Activated CD4-positive, CD25-positive, alpha-beta regulatory T cell treated with anti-CD3 and anti-CD28 coated beads, Interleukin-2, amount 50 U/mL, for 72 hours (primary cell): ENCODE measurements at regions not wholly inside any gene's neighbourhood (a gene's known extent, or its start where the extent isn't known, plus 50 kb on each side); places are given as distances from the start of the nearest gene placed in this dataset.
"Not testable (repeated sequence)": the region's sequence is repeated elsewhere in the genome, so short reads cannot be mapped to it uniquely, and the experiment has no call there.

Experiments used
- DNase-seq: peaks from one replicate; pipeline ENCODE4 v3.0.0; 2021

- DNase-seq, result no peak
Measured at GRCh38 chr20:26214991-26215390, 518.3 kb upstream of the ZNF337 start.

GRCh38 chr20:26209171-26209941 lies 512.7 kb upstream of the ZNF337 start:
- DNase-seq, result no peak

- peak; percentile 30 for DNase-seq
Measured at GRCh38 chr20:26208296-26209091, 511.8 kb upstream of the ZNF337 start.

DNA sequence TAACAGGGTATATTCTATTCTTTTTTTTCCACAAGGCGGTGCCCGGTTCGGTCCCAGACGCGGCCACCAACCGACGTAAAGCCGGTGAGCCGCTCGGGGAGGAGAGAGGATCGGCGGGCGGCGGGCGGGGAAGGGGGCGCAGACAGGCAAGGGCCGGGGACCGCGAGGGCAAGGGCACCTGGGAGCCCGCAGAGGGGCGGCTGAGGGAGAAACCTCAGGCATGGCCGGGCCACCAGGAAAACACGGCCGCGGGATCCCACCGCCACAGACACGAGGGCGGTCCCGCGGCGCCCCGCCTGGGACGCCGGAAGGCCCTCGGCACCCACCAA lies 511.3 kb upstream of the ZNF337 start:
- DNase-seq, result not testable (repeated sequence)

DNA sequence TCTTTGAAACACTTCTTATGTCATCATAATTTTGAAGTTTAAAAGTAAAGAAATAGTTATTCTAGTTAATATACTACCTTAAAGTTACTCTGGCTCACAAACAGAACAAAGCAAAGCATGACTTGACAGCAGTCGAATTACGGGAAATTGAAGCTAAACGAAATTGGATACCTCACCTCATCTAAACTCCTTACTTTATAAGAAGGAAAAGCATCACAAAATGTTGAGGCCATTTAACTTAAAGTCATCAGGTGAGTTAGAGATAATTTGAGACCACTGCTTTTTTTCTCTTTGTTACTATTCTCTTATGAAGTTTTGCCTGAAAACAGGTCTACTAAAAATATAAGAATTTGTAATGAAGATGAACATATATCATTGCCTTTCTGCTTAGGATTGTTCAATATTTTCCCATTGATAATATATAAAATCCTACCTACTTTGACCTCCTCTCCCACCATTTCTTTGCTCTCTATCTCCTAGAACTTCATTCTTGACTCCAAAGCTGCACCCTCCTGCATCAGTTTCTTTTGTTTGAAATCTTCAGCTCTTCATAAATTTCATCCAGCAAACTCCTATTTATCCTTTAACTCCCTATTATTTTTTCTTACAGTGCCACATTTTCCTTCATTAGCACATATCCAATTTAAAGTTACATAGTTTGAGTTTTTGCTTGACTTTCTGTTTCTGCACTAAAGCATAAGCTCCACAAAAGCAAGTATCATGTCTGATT lies 510.7 kb upstream of the ZNF337 start:
- no peak for DNase-seq

DNA sequence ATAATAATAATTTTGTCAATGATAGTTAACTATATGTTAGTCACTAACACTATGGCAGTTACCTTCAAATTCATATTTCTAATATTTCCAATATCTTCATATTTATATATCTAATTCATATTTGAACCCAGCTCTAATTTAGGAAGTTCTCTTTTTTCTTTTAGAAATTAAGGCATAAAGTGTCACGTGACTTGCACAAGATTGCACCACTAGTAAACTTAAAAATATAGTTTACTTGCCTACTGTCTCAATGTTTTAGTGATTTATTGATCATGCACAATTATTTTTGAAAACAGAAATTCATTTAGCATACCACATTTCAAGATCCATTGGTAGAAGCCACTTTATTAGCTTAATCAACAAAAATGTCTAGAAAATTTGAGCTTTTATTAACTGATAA lies 508.7 kb upstream of the ZNF337 start:
- DNase-seq, result no peak

DNA sequence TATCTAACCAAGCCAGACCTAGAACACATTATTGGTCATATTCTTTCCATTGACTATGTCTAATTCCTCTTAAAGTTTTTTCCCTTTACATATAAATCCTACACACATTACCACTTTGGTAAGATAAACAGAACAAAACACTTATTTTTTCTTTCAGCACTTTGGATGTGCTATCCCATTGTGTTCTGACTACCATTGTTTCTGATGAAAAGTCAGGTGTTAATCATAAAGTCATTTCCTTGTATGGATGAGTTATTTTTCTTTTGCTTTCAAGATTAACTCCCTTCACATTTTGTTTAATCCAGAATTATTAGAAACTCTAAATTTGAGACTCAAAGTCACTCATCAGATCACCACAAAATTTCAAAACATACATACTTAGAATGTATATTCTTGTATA lies 504.4 kb upstream of the ZNF337 start:
- not testable (repeated sequence) for DNase-seq

DNA sequence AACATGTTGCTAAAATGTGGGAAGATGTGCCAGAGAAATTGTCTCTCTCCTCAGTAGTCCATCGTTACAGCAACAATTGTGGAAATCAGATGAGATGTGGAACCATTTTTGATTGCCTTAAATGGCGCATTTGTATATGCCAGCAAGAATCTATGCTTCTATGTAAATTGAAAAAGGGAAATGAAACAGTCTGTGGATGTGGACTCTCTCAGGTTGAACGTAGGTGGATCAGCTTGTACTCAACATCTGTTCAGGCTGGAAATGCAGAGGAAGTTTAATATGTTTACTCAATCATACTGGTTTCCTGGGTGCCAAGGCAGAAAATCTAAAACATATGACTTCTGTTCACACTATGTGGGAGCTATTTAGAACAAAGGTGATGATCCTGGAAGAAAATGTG lies 490.7 kb upstream of the ZNF337 start:
- DNase-seq, result not testable (repeated sequence)

DNA sequence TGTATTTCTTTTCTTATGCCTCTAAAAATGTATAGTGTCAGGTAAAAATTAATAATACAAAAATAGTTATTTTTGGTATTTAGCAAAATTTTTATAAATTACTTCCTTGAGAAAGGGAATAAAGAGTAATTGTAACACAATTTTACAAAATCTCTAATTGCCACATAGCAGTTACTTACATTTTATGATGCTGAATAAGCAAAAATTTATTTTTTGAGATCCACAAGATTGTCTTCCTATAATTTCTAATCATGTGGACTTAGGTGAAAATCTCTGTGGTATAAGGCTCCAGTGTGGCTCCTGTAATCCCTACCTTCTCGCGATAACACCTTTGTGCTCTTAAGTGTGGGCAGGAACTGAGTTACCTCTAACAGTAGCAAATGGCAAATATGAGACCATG lies 487.1 kb upstream of the ZNF337 start:
- not testable (repeated sequence) for DNase-seq

DNA sequence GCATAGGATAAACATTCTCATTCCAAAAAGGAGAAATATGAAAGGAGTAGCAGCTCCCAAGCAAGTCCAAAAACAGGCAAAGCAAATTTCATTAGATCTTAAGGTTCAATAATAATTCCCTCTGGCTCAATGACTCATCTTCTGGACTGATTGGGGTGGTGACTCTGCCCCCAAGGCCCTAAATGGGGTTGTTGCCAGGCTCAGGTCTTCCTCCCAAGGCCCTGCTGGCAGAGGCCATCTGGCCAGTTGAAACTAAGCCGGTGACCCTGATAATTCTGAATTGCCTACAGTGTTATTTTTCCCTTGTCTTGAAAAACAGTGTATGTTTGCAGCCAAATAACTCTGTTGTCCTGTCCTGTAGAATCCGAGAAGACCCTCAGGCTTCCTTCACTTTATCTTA lies 484.7 kb upstream of the ZNF337 start:
- not testable (repeated sequence) for DNase-seq

DNA sequence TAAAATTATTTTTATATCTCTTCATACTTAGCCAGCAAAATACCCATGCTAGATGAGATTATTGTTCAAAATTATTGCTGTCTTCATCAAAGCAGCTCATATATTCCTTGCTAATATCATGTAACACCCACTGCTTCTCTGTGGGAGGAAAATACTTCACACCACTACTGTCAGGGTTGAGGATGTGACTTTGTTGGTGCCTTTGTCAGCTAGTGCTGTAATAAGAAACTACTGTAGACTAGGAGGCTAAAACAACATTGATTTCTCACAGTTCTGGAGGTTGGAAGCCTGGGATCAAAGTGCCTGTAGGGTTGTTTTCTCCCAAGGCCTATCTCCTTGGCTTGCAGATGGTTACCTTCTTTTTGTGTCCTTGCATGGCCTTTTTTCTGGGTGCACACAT lies 475.2 kb upstream of the ZNF337 start:
- DNase-seq, result not testable (repeated sequence)

- DNase-seq, result no peak
Measured at GRCh38 chr20:26169506-26169905, 472.9 kb upstream of the ZNF337 start.

DNA sequence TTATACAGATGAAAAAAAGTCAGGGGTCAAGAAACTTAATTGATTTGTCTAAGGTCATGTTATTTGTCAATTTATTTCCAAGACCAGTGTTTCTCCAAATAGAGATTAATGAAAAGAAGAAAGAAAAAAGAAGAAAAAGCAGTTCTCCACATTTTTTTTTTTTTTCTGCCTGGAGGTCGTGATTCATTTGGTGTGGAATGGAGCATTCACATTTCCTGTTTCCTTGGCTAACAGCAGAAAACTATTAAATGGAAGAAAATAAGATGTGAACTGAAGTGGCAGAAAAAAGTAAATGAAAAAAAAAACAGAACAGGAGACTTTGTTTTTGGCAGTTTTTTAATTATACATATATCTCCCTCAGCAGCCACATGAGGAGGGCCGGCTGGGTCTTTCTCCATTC lies 470.8 kb upstream of the ZNF337 start:
- no peak for DNase-seq

DNA sequence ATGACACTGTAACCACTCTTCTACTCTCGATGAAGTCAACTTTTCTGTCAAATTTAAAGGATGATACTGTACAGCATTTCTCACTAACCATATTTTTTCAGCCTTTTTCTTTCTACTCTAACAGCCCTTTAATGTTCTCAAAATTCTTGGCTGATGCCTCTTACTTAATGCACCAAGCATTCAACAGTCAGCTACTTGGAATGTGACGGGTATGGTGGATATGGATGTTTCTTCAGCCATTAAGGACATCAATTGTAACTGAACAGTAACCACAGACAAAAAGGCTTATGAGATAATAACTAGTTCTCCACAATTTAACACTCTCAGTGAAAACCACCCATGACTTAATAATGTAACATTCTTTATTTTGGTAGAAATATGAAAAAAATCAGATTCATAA lies 467.2 kb upstream of the ZNF337 start:
- no peak for DNase-seq

GRCh38 chr20:26163151-26163550 lies 466.5 kb upstream of the ZNF337 start:
- DNase-seq, result not testable (repeated sequence)

DNA sequence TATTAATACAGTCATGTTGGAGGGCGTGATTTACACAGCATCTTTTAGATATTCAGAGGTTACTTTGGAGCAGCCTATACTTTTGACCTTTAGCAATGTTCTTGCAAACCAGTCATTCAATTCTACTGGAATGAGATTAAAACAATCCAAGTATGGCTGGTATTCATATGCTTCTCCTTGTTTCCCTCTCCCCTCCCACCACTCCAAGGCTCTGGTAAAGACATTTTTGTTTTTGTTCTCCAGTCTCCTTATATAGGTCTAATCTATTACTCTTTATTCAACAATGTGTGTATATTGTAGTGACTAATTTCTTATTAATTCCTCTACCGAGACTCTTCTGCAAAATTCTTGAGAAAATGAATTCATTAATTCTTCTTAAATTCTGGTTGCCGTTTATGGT lies 465.1 kb upstream of the ZNF337 start:
- not testable (repeated sequence) for DNase-seq

GRCh38 chr20:26160916-26161315 lies 464.3 kb upstream of the ZNF337 start:
- DNase-seq, result not testable (repeated sequence)

GRCh38 chr20:26154224-26154623 lies 457.6 kb upstream of the ZNF337 start:
- DNase-seq, result no peak

DNA sequence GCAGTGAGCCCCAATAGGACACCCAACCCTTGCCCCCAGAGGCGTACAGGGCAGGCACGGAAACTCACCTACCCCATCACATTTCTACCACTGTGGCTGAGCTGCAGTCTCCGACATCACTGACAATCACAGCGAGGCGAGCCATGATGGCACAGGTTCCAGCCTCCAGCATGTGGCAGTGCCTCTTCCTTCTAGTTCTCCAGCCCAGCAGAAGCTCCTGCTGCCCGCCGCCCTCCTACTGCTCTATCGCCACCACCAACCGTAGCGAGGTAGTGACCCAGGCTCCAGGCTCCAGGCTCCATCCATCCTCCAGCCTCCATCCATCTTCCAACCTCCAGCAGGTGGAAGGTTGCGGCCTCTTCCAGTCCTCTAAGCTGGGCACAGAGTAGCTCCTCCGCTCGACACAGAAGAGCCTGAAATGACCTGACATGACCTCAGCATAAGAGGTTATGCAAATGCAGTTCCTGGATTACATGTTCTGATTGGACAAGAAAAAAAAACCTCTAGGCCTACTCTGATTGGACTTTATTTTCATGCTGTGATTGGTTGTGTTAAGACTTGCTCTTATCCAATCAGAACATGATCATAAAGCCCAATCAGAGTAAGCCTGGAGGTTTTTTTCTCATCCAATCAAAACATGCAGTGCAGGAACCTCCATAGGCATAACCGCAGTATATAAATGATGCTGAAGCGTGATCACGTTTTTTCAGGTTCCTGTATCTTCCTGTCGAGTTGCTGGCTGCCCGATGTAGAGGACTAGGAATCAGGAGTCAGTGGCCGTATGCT lies 438.9 kb upstream of the ZNF337 start:
- no peak for DNase-seq

GRCh38 chr20:26134606-26135005 lies 438.0 kb upstream of the ZNF337 start:
- DNase-seq, result no peak

DNA sequence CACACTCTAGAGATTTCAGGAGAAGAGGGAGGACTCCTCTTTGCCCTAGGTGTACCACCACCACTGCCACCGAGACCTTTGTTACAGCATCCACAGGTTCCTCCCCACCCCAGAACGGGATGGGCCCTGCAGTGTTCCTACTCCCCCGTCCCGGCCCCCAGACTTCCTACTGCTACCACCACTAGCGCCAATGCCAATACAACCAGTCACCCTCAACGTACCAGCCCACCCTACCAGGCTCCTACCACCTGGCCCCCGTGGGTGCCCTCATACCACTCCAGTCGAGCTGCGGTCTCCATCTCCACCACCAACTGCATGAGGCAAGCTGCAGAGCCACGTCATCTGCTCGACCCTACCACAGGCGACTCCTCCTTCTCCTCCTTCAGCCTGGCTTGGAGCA lies 437.1 kb upstream of the ZNF337 start:
- not testable (repeated sequence) for DNase-seq

- not testable (repeated sequence) for DNase-seq
Measured at GRCh38 chr20:26120920-26121319, 424.3 kb upstream of the ZNF337 start.

GRCh38 chr20:26094498-26094897 lies 397.8 kb upstream of the ZNF337 start:
- DNase-seq, result not testable (repeated sequence)
